ENCODE measurements at regions not wholly inside any gene's neighbourhood (a gene's known extent, or its start where the extent isn't known, plus 50 kb on each side); places are given as distances from the start of the nearest gene placed in this dataset.
A peak's percentile ranks its signal among the peaks of the same experiment; 100 is the strongest.

DNA sequence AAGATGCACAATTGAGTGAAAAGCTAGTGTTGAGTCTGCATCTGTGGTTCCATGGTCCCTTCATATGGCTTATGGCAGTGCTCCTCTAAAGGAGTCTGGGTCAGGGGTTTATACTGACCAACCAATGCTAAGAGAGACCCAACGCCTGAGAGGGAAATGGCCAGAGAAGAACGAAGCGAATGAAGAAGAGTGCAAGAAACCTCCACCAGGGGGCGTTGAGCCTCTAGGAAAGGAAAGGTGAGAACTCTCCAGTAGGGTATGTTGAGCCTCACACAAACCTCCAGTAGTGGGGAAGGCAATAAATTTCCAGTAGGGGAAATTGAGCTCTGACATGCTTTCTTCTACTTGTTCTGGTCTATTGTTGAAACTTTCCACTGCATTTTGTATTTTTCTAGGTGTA is 470.6 kb downstream of the PRDM9 start:
- TF ChIP-seq, protein P1, sequence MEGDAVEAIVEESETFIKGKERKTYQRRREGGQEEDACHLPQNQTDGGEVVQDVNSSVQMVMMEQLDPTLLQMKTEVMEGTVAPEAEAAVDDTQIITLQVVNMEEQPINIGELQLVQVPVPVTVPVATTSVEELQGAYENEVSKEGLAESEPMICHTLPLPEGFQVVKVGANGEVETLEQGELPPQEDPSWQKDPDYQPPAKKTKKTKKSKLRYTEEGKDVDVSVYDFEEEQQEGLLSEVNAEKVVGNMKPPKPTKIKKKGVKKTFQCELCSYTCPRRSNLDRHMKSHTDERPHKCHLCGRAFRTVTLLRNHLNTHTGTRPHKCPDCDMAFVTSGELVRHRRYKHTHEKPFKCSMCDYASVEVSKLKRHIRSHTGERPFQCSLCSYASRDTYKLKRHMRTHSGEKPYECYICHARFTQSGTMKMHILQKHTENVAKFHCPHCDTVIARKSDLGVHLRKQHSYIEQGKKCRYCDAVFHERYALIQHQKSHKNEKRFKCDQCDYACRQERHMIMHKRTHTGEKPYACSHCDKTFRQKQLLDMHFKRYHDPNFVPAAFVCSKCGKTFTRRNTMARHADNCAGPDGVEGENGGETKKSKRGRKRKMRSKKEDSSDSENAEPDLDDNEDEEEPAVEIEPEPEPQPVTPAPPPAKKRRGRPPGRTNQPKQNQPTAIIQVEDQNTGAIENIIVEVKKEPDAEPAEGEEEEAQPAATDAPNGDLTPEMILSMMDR (IDR thresholded peaks at IDR 0.05 in 2 of 3, conservative IDR thresholded peaks at IDR 0.05 in 1 of 3; ENCODE audit: control insufficient read depth in 2 of 3, extremely low read depth in 1 of 3, insufficient read depth in 1 of 3, low read depth in 3 of 3, low read length in 3 of 3), result peak; percentile 27 to 40 (median 31); a peak in 3 of 6 replicates
- no peak for TF ChIP-seq SIN3A (IDR thresholded peaks at IDR 0.05; ENCODE audit: low read depth, low read length)

Measured in GM12878 (cell line).